ENCODE measurements at regions not wholly inside any gene's neighbourhood (a gene's known extent, or its start where the extent isn't known, plus 50 kb on each side); places are given as distances from the start of the nearest gene placed in this dataset.
"Not testable (repeated sequence)": the region's sequence is repeated elsewhere in the genome, so short reads cannot be mapped to it uniquely, and the experiment has no call there.

DNA sequence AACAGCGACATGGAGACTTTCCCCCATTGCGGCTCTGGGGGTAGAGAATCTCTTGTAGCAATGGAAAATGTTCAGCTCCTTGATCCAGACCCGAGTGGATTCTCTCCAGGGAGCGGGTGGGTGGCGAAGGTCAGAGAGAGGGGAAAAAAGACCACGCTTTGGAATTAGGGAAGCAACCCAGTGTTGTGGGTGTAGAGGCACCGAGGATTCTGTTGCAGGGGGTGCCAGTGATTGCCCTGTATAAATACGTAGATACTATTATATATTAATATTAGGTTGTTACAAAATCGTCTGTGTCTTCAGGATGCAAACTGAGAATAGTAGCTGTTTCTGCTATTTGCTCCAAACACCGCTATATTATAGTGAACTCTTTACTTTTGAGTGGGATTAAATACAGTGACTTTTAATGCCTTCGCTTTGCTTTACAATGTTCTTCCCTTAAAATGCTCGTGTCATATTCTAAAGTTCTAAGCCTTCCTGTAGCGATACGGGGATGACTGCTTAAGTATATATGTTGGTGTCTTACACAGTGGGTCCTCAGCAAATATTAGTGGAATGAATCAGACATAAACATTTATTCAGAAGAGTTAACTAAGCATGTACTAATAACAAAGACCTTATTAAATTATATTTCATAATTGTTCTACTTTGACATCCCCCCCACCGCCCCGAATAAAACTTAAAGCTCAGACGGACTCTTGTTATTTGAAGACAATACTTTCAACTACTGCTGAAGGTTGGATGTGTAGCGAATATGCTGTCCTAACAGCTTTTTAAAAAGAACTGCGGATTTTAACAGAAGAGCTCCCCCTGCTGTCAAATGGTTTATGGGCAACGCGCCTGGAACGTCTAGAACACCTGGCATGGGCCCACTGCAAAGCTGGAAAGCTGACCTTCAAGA is 136.4 kb upstream of the KRAS start:
- peak; percentile 88 for DNase-seq (ENCODE audit: low read depth, low spot score)
- H3K4me3 ChIP-seq (ENCODE audit: low read length): peak overlapping the region; percentile 75

DNA sequence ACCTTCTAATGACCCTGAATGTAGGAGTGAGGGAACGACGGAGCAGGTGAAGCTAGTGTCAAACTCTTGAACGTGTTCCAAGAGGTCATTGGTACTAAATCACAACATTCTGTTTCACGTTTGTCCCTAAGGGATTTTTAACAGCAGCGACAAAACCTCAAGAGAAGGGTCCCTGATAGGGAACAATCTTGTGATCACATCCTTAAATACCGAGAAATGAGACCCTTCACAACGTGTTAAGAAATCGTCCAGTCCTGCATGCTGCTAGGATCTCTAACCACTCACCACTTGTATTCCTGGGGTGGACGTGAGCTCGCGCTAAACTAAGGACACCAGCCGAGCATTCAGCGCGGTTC is 134.1 kb upstream of the KRAS start:
- no peak for DNase-seq (ENCODE audit: low read depth, low spot score)
- H3K4me3 ChIP-seq (ENCODE audit: low read length): peak overlapping the region; percentile 75

DNA sequence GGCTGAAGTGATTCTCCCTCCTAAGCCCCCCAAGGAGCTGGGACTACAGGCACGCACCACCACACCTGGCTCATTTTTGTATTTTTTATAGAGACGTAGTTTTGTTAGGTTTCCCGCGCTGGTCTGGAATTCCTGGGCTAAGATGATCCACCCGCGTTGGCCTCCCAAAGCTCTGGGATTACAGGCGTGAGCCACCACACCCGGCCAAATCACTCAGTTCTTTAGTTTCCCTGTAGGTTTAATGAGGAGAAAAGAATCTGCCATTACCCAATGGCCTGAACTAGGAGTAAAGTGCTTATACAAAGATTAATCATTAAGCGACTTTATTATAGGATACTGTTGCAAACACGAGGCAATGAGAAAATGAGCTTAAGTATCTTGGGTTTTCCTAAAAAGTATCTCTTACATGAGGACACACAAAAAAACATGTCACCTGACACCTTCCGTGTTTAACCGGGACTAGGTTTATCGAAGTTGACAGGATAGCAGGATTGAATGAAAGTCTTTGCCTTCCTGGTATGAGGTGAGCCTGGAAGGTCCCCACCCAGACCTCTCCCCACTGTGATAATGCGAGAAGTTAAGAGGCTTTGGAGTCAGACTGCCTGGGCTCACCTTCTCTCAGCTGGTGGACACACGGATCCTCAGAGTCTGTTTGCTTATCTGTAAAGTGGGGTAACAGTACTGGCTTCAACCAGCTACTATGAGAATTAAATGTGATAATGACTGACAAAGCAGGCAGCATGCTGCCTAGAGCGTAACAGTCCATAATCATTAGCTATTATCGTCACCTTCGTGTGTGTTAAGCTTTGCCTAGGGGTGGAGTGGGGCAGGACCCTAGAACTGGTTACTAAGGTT is 133.5 kb upstream of the KRAS start:
- no peak overlapping the region for H3K4me3 ChIP-seq (ENCODE audit: low read length)
- DNase-seq (ENCODE audit: low read depth, low spot score): no peak

DNA sequence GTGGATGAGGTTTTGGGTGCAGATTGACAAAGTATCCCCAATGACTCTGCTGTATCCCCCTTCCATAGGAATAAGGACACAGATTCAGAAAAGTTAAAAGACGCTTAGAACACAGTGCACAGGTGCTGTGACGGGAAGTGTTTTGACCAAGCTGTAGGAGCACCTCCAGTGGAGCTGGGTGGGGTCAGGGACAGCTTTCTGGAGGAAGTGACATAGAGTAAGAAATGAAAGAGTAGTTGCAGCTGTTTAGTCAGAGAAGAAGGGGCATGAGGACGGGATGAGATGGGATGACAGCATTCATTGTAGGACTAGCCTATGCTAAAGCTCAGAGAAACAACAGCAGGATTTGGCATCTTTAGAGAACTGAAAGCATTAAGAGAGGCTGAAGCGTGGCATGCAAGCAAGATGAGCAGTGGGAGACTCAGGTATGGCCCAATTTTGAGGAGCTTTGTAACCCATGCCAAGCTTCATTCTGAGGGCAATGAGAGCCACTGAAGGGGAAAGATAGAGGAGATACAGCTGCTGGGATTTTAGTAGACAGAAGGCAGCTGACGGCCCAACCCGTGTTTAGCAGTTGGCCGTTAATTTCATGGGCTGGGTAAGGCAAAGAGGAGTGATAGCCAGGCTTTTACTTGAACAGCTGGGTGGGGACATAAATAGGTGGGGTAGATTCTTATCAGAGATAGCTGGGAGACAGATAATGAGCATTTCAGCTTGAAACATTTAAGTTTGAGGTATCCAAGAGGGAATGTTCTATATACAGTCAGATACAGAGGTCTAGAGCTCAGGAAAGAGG is 131.8 kb upstream of the KRAS start:
- DNase-seq (ENCODE audit: low read depth, low spot score): no peak
- H3K4me3 ChIP-seq (ENCODE audit: low read length): no peak overlapping the region; the same call in 1 of the 2 replicates

DNA sequence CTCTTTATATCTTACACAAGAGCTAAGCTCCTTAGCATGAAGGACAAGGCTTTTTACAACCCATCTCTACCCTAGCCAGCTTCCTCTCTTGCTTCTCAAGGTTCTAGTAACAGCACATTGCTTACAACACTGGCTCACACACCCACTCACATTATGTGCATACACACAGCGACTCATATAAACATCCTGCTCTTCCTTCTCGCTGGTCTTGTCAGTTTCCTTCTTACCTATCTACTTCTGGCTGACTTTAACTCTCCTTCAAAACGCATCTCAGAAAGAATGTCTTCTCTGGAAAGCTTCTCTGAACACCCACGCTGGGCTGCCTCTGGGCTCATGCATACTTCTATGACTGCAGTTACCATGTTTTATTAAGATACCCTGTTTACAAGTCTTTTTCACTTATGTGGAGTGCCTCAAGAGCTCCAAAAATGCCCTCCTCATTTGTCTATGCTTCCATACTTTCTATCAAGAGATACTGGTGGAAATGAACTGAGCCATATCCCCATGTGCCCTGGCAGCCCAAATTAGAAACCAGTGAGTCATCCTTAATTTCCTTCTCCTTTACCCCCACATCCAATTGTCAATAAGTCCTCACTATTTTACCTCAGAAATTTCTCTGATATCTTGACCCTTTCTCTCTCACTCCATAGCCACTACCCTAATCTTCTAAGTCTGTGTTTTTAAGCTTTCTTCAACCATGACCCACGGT is 126.9 kb upstream of the KRAS start:
- DNase-seq (ENCODE audit: low read depth, low spot score): no peak
- no peak overlapping the region for H3K4me3 ChIP-seq (ENCODE audit: low read length)

DNA sequence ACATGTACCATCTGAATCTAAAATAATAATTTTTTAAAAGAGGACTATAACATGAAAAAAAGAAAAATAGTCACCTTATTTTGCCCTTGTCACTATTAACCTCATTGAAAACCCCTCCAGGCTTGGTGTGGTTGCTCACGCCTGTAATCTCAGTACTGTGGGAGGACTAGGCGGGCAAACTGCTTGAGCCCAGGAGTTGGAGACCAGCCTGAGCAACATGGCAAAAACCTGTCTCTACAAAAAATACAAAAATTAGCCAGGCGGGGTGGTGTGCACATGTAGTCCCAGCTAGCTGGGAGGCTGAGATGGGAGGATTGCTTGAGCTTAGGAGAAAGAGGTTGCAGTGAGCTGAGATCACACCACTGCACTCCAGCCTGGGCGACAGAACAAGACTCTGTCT is 126.3 kb upstream of the KRAS start:
- no peak for DNase-seq (ENCODE audit: low read depth, low spot score)
- H3K4me3 ChIP-seq (ENCODE audit: low read length): no peak overlapping the region

DNA sequence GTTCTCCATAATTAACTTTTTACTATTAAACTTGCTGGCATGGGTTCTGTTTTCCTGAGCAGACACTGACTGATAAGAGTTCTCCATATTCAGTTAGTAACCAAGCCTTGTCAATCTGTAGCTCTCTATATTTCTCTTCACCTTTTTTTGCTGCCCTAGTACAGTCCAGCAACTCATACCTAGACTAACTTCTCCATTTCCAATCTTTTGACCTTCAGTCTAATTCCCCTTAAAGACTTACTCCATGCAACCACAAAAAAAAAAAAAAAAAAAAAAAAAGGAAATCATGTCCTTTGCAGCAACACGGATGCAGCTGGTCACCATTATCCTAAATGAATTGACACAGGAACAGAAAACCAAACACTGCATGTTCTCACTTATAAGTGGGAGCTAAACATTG is 125.7 kb upstream of the KRAS start:
- H3K4me3 ChIP-seq (ENCODE audit: low read length): no peak overlapping the region
- DNase-seq (ENCODE audit: low read depth, low spot score): no peak

DNA sequence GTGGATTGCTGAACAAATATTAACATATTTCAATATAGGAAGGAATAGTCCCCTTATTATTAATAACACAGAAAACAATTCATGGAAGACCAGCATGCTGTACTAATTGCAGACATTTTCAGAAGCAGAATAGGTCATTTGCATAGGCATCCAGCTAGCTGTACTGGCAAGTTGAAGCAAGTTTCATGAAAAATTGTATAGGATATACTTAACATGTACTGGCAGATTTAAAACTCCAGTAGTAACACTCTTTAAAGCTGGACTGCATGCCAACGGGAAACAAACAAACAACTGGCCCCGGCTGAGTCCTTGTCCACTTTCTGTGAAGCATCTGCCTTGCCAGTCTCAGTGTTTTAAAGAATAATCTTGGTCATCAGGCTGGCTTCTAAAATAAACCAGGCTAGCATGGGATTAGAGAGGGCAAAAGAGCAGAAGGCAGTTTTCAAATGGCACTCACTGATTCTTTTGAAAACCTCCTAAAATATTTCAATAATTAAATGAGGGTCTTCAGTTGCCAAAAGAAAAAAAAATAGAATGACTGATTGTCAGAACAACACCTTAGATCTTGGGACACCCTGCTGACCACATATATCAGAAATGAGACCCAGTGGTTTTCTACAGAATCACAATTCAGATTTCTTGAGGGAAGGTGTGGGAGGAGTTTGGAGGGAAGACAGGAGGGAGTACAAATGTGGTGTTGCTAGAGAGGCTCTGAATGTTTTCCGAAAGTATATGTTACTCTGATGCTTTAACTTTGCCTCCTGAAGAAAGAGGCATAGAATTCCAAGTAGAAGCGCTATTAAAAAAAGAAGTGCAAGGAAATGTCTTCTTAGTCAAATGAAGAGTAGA is 122.5 kb upstream of the KRAS start:
- no peak overlapping the region for H3K4me3 ChIP-seq (ENCODE audit: low read length)
- DNase-seq (ENCODE audit: low read depth, low spot score): no peak

DNA sequence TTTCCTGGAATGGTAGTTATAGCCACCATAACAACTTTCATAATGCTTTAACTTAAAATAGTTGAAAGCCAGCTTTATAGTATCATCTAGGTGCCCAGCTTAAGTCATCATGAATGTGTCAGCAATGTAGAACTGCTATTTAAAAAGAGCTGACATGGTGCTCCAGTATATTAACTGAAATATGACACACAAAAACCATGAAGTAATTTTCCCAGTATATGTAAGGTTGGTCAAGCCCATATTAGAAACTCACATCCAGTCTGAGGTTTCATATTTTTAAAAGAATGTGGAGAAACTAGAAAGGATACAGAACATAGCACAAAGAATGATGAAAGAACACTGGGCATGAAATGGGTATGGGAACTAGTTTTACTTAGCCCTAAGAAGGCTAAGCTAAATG is 121.3 kb upstream of the KRAS start:
- H3K4me3 ChIP-seq (ENCODE audit: low read length): no peak overlapping the region
- no peak for DNase-seq (ENCODE audit: low read depth, low spot score)

DNA sequence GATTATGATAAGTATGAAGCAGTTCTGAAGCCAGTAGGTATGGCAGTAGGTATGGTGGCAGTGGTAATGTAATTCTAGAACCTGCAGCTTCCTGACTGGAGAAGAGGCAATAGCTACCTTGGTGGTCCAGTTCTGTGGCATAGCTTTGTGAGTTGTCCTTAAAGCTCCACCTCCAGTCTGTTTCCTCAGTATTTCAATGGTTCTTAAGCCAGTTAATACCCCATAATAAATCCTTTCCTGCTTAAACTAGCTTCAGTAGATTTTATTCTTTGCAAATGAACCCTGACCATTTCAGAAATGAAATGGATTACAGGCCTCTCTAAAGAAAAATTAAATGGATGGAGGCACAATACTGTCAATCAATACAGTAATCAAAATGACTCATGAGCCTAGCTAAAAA is 117.8 kb upstream of the KRAS start:
- DNase-seq (ENCODE audit: low read depth, low spot score): no peak
- no peak overlapping the region for H3K4me3 ChIP-seq (ENCODE audit: low read length)

DNA sequence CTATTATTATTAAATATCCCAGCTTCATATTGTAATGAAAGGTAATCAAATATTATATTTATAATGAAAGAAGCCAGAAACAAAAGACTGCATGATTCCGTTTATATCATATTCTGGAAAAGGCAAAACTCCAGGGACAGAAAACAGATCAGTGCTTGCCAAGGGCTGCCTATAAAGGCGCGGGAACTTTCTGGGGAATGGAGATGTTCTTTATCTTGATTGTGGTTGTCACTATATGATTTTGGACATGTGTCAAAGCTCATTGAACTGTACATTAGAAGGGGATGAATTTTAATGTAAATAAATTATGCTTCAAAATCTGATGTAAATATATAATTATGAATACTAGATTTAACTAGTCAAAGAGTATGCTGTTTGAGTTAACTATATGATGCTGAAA is 115.4 kb upstream of the KRAS start:
- H3K4me3 ChIP-seq (ENCODE audit: low read length): no peak overlapping the region
- no peak for DNase-seq (ENCODE audit: low read depth, low spot score)

DNA sequence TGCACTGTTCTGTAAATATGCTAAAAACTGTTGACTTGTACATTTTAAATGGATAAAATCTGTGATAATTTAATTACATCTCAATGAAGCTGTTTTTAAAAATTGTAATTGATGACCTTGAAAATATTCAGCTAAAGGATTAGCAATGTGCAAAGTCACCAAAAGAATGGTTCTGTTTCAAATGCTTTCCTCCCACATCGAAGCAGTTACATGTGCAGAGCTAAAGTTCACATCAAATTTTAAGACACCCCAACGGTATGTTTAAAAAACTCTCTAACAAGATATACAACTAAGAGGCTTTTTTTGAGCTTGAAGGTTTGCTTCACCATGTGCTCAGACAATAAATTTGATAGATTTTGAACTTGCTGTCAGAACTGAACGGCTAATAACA is 114.6 kb upstream of the KRAS start:
- no peak for DNase-seq (ENCODE audit: low read depth, low spot score)
- no peak overlapping the region for H3K4me3 ChIP-seq (ENCODE audit: low read length)

DNA sequence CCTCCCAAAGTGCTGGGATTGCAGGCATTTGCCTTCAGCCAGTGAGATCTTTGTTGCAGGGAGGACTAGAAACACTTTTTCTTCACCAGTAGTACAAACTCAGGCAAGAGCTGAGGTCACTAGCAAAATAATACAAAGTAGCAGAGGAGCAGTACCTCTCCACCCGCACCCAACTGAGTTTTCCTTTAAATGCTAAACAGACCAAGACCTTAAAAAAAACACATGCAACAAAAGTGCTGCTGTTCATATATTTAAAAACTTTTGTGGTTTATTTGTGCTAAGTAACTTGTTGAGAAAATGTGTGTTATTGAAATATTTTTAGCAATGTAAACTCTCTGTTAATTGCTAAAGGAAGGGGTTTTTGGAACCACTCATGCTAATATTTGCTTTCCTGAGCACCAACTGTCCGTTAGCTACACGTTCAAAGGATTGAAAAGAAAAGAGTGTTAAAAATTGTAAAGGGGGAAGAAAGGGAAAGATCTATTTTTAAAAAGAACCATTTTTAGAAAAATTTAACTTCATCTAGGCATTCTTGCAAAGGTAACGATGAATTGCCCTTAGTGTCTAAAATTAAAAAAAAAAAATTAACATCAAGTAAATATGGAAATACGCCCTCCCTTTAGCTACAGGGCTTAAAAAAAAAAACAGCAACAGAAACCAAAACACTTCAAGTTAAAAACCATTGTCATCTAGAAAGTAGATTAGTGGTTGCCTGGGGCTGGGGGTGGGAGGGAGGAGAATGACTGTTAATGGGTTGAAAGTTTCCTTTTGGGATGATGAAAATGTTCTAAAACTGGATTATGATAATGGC is 114.0 kb upstream of the KRAS start:
- no peak for DNase-seq (ENCODE audit: low read depth, low spot score)
- no peak overlapping the region for H3K4me3 ChIP-seq (ENCODE audit: low read length)

DNA sequence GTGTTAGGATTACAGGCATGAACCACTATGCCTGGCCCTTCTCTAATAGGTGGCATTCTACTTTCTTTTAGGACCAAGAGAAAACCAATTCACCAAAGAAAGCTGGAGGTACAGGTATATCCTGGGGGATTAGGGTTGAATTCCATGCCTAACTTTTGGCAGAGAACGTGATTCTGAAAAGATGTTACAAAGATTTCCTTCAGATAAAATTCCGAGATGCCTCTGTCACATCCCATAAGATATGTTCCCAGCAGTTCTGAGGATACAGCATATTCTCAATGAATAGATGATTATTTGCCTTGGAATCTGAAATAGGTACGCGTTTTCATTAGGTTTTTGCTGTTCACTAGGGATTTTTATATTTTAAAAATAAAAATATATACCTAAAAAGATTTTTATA is 111.9 kb upstream of the KRAS start:
- no peak for DNase-seq (ENCODE audit: low read depth, low spot score)
- no peak overlapping the region for H3K4me3 ChIP-seq (ENCODE audit: low read length)

DNA sequence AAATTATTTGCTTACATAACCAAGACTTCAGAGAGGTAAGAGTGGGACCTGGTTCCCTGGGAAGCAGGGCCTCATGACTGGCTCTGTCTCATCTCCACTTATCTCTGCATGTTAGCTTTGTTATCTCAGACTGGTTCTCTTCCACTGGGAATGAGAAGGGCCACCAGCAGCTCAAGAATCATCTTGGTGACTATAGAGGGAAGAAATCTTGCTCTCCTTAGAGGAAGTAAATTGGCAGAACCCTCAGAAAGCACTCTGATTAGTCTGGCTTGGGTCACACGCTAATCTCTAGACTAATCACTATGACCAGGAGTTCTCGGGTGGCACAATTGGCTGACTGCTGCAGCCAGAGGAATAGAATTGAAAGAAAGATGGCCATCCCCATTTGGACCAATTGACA is 110.8 kb upstream of the KRAS start:
- DNase-seq (ENCODE audit: low read depth, low spot score): no peak

DNA sequence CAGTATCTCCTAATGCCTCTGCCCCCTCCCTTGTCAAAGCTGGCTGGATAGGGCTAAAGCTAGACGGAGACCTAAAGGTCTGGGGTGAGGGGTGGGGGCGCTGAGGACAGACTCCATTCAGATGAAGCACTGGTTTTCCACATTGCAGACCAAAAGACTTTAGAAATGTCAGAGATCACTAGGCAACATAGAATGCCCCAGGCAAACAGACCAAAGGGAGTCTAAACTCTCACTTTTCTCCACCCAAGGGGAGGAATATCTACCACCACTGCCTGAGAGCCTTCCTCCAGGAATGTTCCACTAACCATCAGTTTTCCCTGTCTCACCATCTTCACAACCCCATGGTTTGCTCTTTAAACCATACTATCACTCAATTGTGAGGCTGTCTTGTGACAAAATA is 106.9 kb upstream of the KRAS start:
- no peak for DNase-seq (ENCODE audit: low read depth, low spot score)
- no peak overlapping the region for H3K4me3 ChIP-seq (ENCODE audit: low read length)

More for the DNA sequence above, 110.8 kb upstream of the KRAS start:
- H3K4me3 ChIP-seq (ENCODE audit: low read length): no peak overlapping the region

DNA sequence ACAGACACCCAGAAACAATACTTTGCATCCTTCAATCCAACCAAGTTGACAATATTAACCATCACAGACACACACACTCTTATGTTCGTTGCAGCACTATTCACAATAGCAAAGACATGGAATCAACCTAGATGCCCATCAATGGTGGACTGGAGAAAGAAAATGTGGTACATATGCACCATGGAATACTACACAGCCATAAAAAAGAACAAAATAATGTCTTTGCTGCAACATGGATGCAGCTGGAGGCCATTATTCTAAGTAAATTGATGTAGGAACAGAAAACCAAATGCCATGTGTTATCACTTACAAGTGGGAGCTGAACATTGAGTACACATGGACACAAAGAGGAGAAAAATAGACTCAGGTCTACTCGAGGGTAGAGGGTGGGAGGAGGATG is 102.2 kb upstream of the KRAS start:
- not testable (repeated sequence) for H3K4me3 ChIP-seq (ENCODE audit: low read length); DNase-seq (ENCODE audit: low read depth, low spot score)

Measured in Jurkat, Clone E6-1 (cell line).